Heart right ventricle (tissue), 16 donors: ENCODE measurements at regions not wholly inside any gene's neighbourhood (a gene's known extent, or its start where the extent isn't known, plus 50 kb on each side); places are given as distances from the start of the nearest gene placed in this dataset.

ENCODE experiments used
- ATAC-seq, 8 donors: fragments of 200-7000 bp; cut with Tn5 transposase; one replicate each; pipeline ENCODE4 v1.9.1; 2020; ENCODE audit warnings: mild to moderate bottlenecking in 8 of 8, moderate library complexity in 8 of 8, moderate number of reproducible peaks in 1 of 8
- DNase-seq, 2 donors: peaks; one replicate each; pipeline ENCODE4 v3.0.0-alpha.2; 2020
- H3K27ac ChIP-seq, 10 donors: fragments of 200-600 bp; sonication (generic) in 2 of 10; one replicate each; pipeline versions ENCODE4 v1.5.0 to v1.8.0; 2020 to 2022; ENCODE audit warnings: mild to moderate bottlenecking in 3 of 10
- H3K27me3 ChIP-seq, 7 donors: fragments of 200-600 bp; one replicate each; pipeline ENCODE4 v1.8.0; 2021 to 2022; ENCODE audit warnings: mild to moderate bottlenecking in 2 of 7
- H3K36me3 ChIP-seq, 9 donors: fragments of 200-600 bp; sonication (generic) in 1 of 9; one replicate each; pipeline versions ENCODE4 v1.5.0 to v1.8.0; 2020 to 2022; ENCODE audit warnings: mild to moderate bottlenecking in 2 of 9
- H3K4me1 ChIP-seq, 9 donors: fragments of 200-600 bp; sonication (generic) in 1 of 9; one replicate each; pipeline versions ENCODE4 v1.5.0 to v1.8.0; 2020 to 2022; ENCODE audit warnings: mild to moderate bottlenecking in 4 of 9
- H3K4me3 ChIP-seq, 10 donors: fragments of 200-600 bp; sonication (generic) in 2 of 10; one replicate each; pipeline versions ENCODE4 v1.5.0 to v1.8.0; 2020 to 2022; ENCODE audit warnings: mild to moderate bottlenecking in 7 of 10, moderate library complexity in 2 of 10
- H3K9me3 ChIP-seq, 11 donors: fragments of 200-600 bp in 10 of 11; sonication (generic) in 2 of 11; one replicate each; pipeline versions ENCODE4 v1.5.0 to v1.8.0; 2013 to 2022; ENCODE audit warnings: mild to moderate bottlenecking in 2 of 11, control low read depth in 1 of 11, moderate library complexity in 1 of 11
- WGBS, 2 donors: extraction: QIAGEN DNeasy Blood & Tissue Kit; methylation state at CpG; one replicate each; pipeline ENCODE4 v1.1.7; 2013; ENCODE audit warnings: inconsistent platforms in 1 of 2; 5-methylcytosine and 5-hydroxymethylcytosine counted together
- intact Hi-C, 10 donors: fragments of 100-400 bp; cut with DNase I; formaldehyde crosslinking; loops; one replicate each; pipeline versions ENCODE4 v1.11.1 to v1.14.2; 2022
- TF ChIP-seq, protein P1 (sequence below), 9 donors: fragments of 200-600 bp; sonication (generic) in 2 of 9; IDR thresholded peaks; one replicate each; pipeline versions ENCODE4 v1.5.0 to v1.8.0; 2021 to 2022; ENCODE audit warnings: antibody characterized with exemption in 9 of 9, mild to moderate bottlenecking in 5 of 9, moderate library complexity in 1 of 9
- donor health status: Arrhythmogenic right ventricular cardiomyopathy.
- donor health status: ischemic (EF 13 %, LVEDD 7.1; RV severe dilation, severe dysfunction).
- donor health status: healthy with polysubstance abuse.
- donor health status: DM: no; HTN: yes; CAD: no.
- donor health status: DM: no; HTN: no; CAD: no.
- donor health status: ischemic (EF 25% LVEDD 6.9; RV normal size, moderate dysfunction).
- donor health status: ischemic (EF 25% LVEDD 5.7; RV mildly dilated, moderate dysfunction).
- donor health status: healthy.
- donor health status: DM: yes; HTN: yes; CAD: no.
- donor health status: Ischemic cardiomyopathy.
- donor health status: ischemic (EF 35%, LVEDD 5.7; RV mildly dilated, moderate dysfunction).
- donor health status: nonischemic (EF 11% LVEDD 7.7; RV severe dilation, severe dysfunction).
- donor health status: DM: yes; HTN: yes; CAD: no.
- donor health status: PGD.
- donor health status: ischemic (EF 29% LVEDD 5.4; RV normal size, mild dysfunction).
- donor health status: nonischemic (EF 23%, LVEDD 6.1; RV moderate dilation, normal function).

DNA sequence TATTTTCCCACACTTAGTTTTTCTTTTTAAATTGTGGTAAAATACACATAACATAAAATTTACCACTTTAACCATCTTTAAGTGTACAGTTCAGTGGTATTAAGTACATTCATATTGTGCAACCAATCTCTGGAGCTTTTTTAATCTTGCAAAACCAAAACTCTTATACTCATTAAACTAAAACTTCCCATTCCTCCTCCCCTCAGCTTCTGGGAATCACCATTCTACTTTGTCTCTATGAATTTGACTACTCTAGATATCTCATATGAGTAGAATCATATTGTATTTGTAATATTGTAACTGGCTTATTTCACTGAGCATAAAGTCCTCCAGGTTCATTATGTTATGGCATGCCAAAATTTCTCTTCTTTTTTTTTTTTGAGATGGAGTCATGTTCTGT is 86.4 kb upstream of the JAZF1 start:
- Histone ChIP-seq H3K27ac (no peak overlapping the region), H3K36me3 (no peaks in the 10 kb centered on the region), H3K4me3 (no peak overlapping the region), H3K9me3 (no peaks in the 10 kb centered on the region), H3K4me1 (no peaks in the 10 kb centered on the region), H3K27me3 (peaks cover 0 to 4% (median 0%) of the 10 kb centered on the region in 7 donors)
- intact Hi-C loops: loop anchor here in 1 of 10 donors (10.0 kb wide), 1 partner anchor 72 kb away; no protein-coding TSS in a partner anchor
- TF ChIP-seq, protein P1, sequence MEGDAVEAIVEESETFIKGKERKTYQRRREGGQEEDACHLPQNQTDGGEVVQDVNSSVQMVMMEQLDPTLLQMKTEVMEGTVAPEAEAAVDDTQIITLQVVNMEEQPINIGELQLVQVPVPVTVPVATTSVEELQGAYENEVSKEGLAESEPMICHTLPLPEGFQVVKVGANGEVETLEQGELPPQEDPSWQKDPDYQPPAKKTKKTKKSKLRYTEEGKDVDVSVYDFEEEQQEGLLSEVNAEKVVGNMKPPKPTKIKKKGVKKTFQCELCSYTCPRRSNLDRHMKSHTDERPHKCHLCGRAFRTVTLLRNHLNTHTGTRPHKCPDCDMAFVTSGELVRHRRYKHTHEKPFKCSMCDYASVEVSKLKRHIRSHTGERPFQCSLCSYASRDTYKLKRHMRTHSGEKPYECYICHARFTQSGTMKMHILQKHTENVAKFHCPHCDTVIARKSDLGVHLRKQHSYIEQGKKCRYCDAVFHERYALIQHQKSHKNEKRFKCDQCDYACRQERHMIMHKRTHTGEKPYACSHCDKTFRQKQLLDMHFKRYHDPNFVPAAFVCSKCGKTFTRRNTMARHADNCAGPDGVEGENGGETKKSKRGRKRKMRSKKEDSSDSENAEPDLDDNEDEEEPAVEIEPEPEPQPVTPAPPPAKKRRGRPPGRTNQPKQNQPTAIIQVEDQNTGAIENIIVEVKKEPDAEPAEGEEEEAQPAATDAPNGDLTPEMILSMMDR (IDR thresholded peaks at IDR 0.05): no peak
- ATAC-seq (no peak), DNase-seq (no peak)

DNA sequence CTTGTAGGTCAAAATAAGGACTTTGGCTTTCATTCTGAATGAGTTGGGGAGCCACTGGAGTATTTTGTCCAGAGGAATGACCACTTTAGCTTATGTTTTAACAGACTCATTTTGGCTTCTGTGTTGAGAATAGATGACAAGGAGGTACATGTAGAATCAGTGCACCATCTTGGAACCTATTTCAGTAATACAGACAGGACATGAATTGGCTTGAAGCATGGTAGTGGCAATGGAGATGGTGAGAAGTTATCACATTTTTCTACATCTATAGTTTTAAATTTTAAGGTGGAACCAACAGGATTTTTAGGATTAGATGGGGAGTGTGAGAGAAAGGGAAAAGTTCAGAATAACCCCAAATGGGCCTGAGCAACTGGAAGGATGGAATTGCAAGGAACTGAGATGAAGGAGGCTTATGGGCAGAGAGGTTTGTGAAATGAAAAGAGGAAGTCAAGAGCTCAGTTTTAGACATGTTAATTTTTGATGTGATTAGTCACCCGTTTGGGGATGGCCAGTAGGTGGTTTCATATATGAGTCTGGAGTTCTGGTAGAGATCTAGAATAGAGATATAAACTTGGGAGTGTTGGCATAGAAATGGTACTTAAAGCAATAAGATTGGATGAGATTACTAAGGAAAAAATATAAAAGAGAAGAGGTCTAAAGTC is 89.2 kb upstream of the JAZF1 start:
- Histone ChIP-seq H3K4me1 (peaks cover 0 to 7% (median 0%) of the 10 kb centered on the region in 9 donors), H3K27ac (no peak overlapping the region), H3K36me3 (no peaks in the 10 kb centered on the region), H3K27me3 (peaks cover 0 to 4% (median 0%) of the 10 kb centered on the region in 7 donors), H3K4me3 (no peak overlapping the region), H3K9me3 (peaks cover 0 to 6% (median 0%) of the 10 kb centered on the region in 11 donors)
- no peak for ATAC-seq
- TF ChIP-seq, protein P1 (IDR thresholded peaks at IDR 0.05): no peak
- intact Hi-C loops: loop anchor here in 5 of 10 donors (5.0 to 10.0 kb wide), 5 partner anchors 75 to 165 kb away; partner anchors contain the start of gene JAZF1 (in 3 of the 5)
- DNase-seq: no peak
- WGBS, 2 donors: 68 to 83% methylated on average over 1 of the region's 1 CpG

DNA sequence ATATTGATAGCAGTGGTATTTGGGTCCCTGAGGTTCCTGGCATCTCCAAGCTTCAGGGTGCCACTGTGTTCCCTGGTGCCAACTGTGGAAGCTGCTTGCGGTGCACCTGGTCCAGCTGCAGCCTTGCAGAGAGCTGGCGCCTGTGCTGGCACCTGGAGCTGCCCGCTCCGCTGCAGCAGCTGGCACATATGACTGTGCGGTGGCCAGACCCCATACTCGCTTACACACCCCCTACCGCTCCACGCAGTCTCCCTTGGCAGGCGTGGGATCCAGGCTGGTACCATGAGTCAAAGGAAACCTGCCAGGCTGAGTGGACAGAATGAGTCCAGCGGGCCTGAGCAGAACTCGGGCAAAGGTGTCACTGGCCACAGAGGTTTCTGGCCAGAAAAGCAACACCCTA is 89.9 kb upstream of the JAZF1 start:
- intact Hi-C loops: loop anchor here in 4 of 10 donors (5.0 to 10.0 kb wide), 4 partner anchors 86 to 166 kb away; partner anchors contain the start of gene JAZF1 (in 3 of the 4)
- Histone ChIP-seq H3K27me3 (peaks cover 0 to 5% (median 0%) of the 10 kb centered on the region in 7 donors), H3K4me3 (no peak overlapping the region), H3K9me3 (peaks cover 0 to 6% (median 0%) of the 10 kb centered on the region in 11 donors), H3K36me3 (no peaks in the 10 kb centered on the region), H3K27ac (no peak overlapping the region), H3K4me1 (peaks cover 0 to 7% (median 0%) of the 10 kb centered on the region in 9 donors)
- no peak for ATAC-seq
- WGBS, 2 donors: 96 to 98% methylated on average over 11 of the region's 11 CpGs
- TF ChIP-seq, protein P1 (IDR thresholded peaks at IDR 0.05): no peak
- no peak for DNase-seq

DNA sequence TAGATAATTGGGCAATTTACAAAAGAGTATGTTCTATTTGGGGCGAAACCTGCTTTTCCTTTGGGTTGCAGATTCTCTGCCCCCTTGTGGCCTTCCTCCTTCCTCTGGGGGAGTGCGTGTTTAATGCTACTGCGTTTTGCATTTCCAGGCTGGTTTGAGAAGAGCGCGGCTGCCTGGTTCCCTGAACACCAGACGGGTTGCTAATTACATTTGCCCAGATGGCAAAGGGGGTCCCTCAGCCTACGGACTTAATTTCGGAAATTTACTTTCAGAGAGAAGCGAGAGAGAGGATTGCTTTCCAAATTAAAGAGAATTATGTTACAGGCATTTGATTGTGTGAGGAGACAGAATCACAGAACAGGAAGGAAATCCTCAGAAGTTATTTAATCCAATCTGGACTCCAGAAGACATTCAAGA is 91.9 kb upstream of the JAZF1 start:
- 7 to 9% methylated on average over 9 of the region's 9 CpGs for WGBS, 2 donors
- no peak overlapping the region for H3K27ac ChIP-seq
- H3K4me3 ChIP-seq: peak overlapping the region in 6 of 10 donors; percentile 2 to 32 (median 18)
- peaks cover 0 to 6% (median 0%) of the 10 kb centered on the region in 7 donors for H3K27me3 ChIP-seq
- intact Hi-C loops: loop anchor here in 4 of 10 donors (5.0 to 10.0 kb wide), 4 partner anchors 88 to 168 kb away; partner anchors contain the start of gene JAZF1 (in 3 of the 4)
- no peaks in the 10 kb centered on the region for H3K36me3 ChIP-seq
- peaks cover 0 to 6% (median 0%) of the 10 kb centered on the region in 11 donors for H3K9me3 ChIP-seq
- TF ChIP-seq, protein P1 (IDR thresholded peaks at IDR 0.05): peak; percentile 32 to 84 (median 68)
- peak in 5 of 8 donors; percentile 72 to 85 (median 79) for ATAC-seq
- DNase-seq: peak; percentile 18 to 42
- H3K4me1 ChIP-seq: peaks cover 0 to 7% (median 0%) of the 10 kb centered on the region in 9 donors
